ENCODE measurements at regions not wholly inside any gene's neighbourhood (a gene's known extent, or its start where the extent isn't known, plus 50 kb on each side); places are given as distances from the start of the nearest gene placed in this dataset.

GRCh38 chr3:117927825-117928224 lies 1106.8 kb downstream of the IGSF11 start:
- DNase-seq, result no peak

- DNase-seq, result no peak
These were observed 1105.8 kb downstream of the IGSF11 start for GRCh38 chr3:117928836-117929235.

GRCh38 chr3:117932441-117932840 lies 1102.2 kb downstream of the IGSF11 start:
- no peak for DNase-seq

GRCh38 chr3:117936159-117936558 lies 1098.5 kb downstream of the IGSF11 start:
- no peak for DNase-seq

GRCh38 chr3:117938974-117939373 lies 1095.7 kb downstream of the IGSF11 start:
- no peak for DNase-seq

- no peak for DNase-seq
These were observed 1095.1 kb downstream of the IGSF11 start for GRCh38 chr3:117939425-117940027.

GRCh38 chr3:117941015-117941414 lies 1093.6 kb downstream of the IGSF11 start:
- DNase-seq, result no peak

- no peak for DNase-seq
These were observed 1092.9 kb downstream of the IGSF11 start for GRCh38 chr3:117941756-117942155.

GRCh38 chr3:117954131-117954530 lies 1080.5 kb downstream of the IGSF11 start:
- no peak for DNase-seq

- no peak for DNase-seq
These were observed 1079.5 kb downstream of the IGSF11 start for GRCh38 chr3:117955196-117955595.

GRCh38 chr3:117958027-117958426 lies 1076.6 kb downstream of the IGSF11 start:
- DNase-seq, result no peak

- DNase-seq, result no peak
These were observed 1071.9 kb downstream of the IGSF11 start for GRCh38 chr3:117962750-117963149.

GRCh38 chr3:117963858-117964257 lies 1070.8 kb downstream of the IGSF11 start:
- no peak for DNase-seq

- DNase-seq, result no peak
These were observed 1069.8 kb downstream of the IGSF11 start for GRCh38 chr3:117964814-117965213.

GRCh38 chr3:117977504-117978228 lies 1057.0 kb downstream of the IGSF11 start:
- DNase-seq, result no peak

GRCh38 chr3:117979466-117979865 lies 1055.2 kb downstream of the IGSF11 start:
- no peak for DNase-seq

GRCh38 chr3:117987256-117987655 lies 1047.4 kb downstream of the IGSF11 start:
- no peak for DNase-seq

GRCh38 chr3:117989982-117990381 lies 1044.7 kb downstream of the IGSF11 start:
- no peak for DNase-seq

- no peak for DNase-seq
These were observed 1044.0 kb downstream of the IGSF11 start for GRCh38 chr3:117990627-117991026.

- no peak for DNase-seq
These were observed 1038.7 kb downstream of the IGSF11 start for GRCh38 chr3:117995842-117996437.

- peak; percentile 66 for DNase-seq
These were observed 1037.2 kb downstream of the IGSF11 start for GRCh38 chr3:117997201-117998049.

- no peak for DNase-seq
These were observed 1036.6 kb downstream of the IGSF11 start for GRCh38 chr3:117998071-117998470.

GRCh38 chr3:118000219-118000618 lies 1034.4 kb downstream of the IGSF11 start:
- no peak for DNase-seq
